GM12872 (cell line): ENCODE measurements at regions not wholly inside any gene's neighbourhood (a gene's known extent, or its start where the extent isn't known, plus 50 kb on each side); places are given as distances from the start of the nearest gene placed in this dataset.

Experiments
- TF ChIP-seq, protein P1 (sequence below): IDR thresholded peaks from 3 replicates; pipeline ENCODE4 v1.5.1; 2011; ENCODE audit warnings: low read depth, mild to moderate bottlenecking, low read length, moderate library complexity; ENCODE audit not compliant: insufficient read depth

DNA sequence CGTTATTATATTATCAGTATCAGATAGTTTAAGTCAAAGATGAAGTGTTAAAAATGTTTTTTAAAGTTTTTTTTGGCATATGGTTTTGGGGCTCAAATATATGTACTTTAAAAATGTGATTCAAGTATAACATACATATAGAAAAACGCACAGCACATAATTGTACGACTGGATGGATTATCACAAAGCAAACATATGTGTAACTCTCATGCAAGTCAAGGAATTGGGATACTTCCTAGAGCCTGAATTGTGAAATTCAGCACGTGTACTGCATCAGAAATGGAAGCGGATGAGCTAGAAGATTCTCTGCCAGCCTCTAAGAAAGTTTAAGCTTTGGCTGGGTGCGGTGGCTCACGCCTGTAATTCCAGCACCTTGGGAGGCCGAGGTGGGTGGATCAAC, 340.9 kb downstream of the PRL start:
- TF ChIP-seq, protein P1, sequence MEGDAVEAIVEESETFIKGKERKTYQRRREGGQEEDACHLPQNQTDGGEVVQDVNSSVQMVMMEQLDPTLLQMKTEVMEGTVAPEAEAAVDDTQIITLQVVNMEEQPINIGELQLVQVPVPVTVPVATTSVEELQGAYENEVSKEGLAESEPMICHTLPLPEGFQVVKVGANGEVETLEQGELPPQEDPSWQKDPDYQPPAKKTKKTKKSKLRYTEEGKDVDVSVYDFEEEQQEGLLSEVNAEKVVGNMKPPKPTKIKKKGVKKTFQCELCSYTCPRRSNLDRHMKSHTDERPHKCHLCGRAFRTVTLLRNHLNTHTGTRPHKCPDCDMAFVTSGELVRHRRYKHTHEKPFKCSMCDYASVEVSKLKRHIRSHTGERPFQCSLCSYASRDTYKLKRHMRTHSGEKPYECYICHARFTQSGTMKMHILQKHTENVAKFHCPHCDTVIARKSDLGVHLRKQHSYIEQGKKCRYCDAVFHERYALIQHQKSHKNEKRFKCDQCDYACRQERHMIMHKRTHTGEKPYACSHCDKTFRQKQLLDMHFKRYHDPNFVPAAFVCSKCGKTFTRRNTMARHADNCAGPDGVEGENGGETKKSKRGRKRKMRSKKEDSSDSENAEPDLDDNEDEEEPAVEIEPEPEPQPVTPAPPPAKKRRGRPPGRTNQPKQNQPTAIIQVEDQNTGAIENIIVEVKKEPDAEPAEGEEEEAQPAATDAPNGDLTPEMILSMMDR: no peak

DNA sequence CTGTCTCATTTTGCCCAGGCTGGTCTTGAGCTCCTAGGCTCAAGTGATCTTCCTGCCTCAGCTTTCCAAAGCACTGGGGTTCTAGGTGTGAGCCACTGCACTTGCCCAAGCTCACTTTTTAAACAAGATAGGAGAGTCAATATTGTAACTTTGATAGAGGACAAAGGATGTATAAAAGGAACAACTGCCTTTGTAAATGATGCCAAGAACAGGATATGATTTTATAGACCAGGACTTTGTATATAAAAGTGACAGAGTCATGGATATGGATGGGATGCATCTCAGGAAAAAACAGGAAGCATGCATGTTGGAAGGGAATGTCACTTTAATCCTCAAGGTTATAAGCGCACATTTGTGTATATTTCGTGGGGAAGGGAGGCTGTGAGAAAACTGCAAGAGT, 338.4 kb downstream of the PRL start:
- TF ChIP-seq, protein P1: no peak

DNA sequence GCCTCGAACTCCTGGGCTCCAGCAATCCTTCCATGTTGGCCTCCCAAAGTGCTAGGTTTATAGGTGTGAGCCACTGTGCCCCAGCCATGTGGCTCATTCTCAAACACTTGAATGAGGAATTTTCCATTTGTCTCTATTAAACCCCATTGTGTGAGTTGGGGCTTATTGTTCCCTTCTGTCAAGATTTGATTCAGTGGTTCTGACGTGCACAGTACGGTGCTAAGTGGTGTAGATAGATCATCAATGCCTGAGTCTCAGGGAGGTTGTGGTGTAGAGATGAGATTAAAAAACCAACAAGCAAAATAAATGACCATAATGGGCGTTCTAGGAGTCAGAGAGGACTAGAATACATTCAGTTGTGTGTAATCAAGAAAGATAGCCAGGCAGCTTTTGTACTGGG, 335.6 kb downstream of the PRL start:
- TF ChIP-seq, protein P1: no peak

DNA sequence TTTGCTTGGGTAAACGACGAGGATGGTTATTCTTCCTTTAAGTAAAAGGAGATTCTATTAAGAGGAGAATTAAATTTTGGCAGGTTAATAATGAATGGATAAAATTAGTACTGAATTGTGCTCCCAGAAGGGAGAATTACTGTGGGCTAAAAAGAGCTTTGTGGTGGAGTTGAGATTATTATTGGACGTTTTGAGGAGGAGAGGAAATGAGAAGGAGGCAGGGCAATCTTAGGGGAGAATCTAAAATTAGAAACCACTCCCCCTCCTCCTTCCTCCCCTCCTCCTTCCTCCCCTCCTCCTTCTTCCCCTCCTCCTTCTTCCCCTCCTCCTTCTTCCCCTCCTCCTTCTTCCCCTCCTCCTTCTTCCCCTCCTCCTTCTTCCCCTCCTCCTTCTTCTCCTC, 331.8 kb downstream of the PRL start:
- TF ChIP-seq, protein P1: no peak

DNA sequence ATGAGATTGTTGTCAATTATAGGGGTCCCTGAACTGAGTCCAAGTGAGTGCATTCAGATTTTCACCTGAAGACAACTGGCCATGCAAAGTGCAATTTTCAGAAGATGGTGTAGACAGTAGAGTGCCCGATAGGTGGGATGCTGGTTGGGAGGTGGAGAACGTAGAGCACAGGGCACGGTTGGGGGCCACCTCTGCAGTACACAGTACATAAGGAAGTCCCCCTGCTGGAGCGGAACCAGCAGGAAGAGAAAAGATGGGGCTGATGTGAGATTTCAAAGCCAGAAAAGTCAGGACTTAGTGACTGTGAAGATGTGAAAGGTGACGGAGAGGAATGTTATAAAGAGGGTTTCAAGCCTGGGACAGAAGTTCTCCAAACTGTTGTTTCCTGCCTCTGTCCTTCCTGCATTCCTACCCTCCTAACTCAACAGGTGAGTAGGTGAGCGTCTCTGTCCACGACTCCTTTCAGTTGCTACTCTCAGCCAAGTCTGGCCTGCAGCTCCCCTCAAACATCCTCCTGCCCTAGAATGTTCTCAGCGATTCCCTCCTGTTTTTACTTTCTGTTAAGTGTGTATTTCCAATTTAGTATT, 330.8 kb downstream of the PRL start:
- TF ChIP-seq, protein P1: no peak

DNA sequence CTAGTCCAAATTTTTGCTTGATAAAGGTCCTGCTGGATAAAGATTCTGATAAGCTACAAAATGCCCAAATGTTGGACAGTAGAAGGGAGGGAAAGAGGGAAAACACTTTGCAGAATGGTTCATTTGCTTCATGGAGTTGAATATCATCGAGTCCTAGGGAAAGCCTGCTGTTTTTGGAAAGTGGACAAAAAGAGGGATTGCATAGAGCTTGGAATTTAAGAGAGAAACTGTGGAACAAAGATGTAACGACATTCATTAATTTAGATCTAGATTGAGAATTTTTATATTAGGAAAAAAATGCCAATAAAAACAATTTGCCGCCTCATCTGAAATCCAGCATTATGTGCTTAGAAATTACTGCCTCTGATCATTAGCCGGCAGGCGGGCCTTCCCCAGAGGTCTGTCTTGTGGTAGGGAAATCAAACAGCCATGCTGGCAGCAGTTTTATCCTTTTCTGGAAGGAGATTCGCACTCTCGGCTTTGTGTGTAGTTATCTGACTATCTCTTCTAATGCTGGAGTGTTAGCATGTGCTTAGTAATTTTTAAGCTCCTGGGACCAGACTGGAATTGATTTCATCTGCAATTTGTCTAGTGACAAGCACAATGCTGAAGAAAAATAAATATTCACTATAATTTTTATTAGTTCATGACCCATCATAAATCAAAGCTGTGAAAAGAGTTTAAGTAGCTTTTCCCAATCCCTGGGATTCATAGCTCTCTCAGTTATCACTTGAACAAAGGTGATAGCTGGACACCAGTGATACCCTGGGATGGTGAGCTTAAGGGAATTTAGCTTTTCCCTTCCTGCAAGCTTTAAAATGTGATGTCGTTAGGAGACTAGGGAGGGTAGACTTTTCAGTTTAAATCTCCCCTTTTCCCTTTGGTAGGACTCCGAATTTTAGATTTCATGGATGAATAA, 329.5 kb downstream of the PRL start:
- TF ChIP-seq, protein P1: no peak

DNA sequence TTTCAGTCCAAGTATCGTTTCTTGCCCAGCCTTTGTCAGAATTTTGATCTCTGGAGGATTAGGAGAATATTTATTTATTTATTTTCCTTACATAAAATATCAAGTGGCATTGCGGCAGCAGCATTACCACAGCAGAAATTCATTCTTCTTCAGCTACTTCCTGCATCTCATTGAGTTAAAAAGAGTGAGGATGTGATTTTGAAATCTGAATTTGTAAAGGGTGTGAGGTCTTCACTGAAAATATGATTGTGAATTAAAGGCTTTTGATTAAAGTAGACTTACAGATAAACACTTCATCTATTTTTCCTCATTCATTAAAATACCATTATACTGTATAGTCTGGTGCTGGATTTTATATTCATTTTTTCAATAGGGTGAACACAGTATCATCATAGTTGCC, 328.4 kb downstream of the PRL start:
- TF ChIP-seq, protein P1: no peak
